ENCODE measurements at regions not wholly inside any gene's neighbourhood (a gene's known extent, or its start where the extent isn't known, plus 50 kb on each side); places are given as distances from the start of the nearest gene placed in this dataset.

- DNase-seq (ENCODE audit: low spot score in 2 of 2), result no peak
- H3K36me3 ChIP-seq, result no peaks in the 10 kb centered on the region
- intact Hi-C loops (cut with DNase I), result no loop called here
- no peaks in the 10 kb centered on the region for H3K9me3 ChIP-seq
- no peak overlapping the region for H3K27ac ChIP-seq
- no peaks in the 10 kb centered on the region for H3K27me3 ChIP-seq
- TF ChIP-seq CTCF (IDR thresholded peaks at IDR 0.05), result no peak
- H3K4me1 ChIP-seq, result no peaks in the 10 kb centered on the region
- H3K4me3 ChIP-seq, result no peak overlapping the region
These were observed 278.6 kb upstream of the GNPDA2 start for GRCh38 chr4:45004847-45005565.

GRCh38 chr4:45004326-45004725 lies 278.0 kb upstream of the GNPDA2 start:
- Histone ChIP-seq H3K27ac (no peak overlapping the region), H3K4me1 (no peaks in the 10 kb centered on the region), H3K4me3 (no peak overlapping the region), H3K27me3 (no peaks in the 10 kb centered on the region), H3K9me3 (no peaks in the 10 kb centered on the region), H3K36me3 (no peaks in the 10 kb centered on the region)
- TF ChIP-seq CTCF (IDR thresholded peaks at IDR 0.05), result no peak
- intact Hi-C loops (cut with DNase I), result no loop called here
- DNase-seq (ENCODE audit: low spot score in 2 of 2), result no peak

- no peak for TF ChIP-seq CTCF (IDR thresholded peaks at IDR 0.05)
- intact Hi-C loops (cut with DNase I), result no loop called here
These were observed 270.0 kb upstream of the GNPDA2 start for GRCh38 chr4:44996276-44996845.

GRCh38 chr4:44988011-44988410 lies 261.7 kb upstream of the GNPDA2 start:
- Histone ChIP-seq H3K36me3 (no peaks in the 10 kb centered on the region), H3K4me3 (no peak overlapping the region), H3K27me3 (no peaks in the 10 kb centered on the region), H3K9me3 (no peaks in the 10 kb centered on the region), H3K4me1 (no peaks in the 10 kb centered on the region), H3K27ac (no peak overlapping the region)
- TF ChIP-seq CTCF (IDR thresholded peaks at IDR 0.05), result no peak
- intact Hi-C loops (cut with DNase I), result no loop called here
- DNase-seq (ENCODE audit: low spot score in 2 of 2), result no peak

More at GRCh38 chr4:44996276-44996845, 270.0 kb upstream of the GNPDA2 start:
- Histone ChIP-seq H3K4me1 (no peaks in the 10 kb centered on the region), H3K4me3 (no peak overlapping the region), H3K36me3 (no peaks in the 10 kb centered on the region), H3K27me3 (no peaks in the 10 kb centered on the region), H3K27ac (no peak overlapping the region), H3K9me3 (no peaks in the 10 kb centered on the region)
- no peak for DNase-seq (ENCODE audit: low spot score in 2 of 2)

- H3K9me3 ChIP-seq, result no peaks in the 10 kb centered on the region
- no peak for TF ChIP-seq CTCF (IDR thresholded peaks at IDR 0.05)
- no peaks in the 10 kb centered on the region for H3K27me3 ChIP-seq
- no peaks in the 10 kb centered on the region for H3K4me1 ChIP-seq
- no peak overlapping the region for H3K4me3 ChIP-seq
- no peaks in the 10 kb centered on the region for H3K36me3 ChIP-seq
- intact Hi-C loops (cut with DNase I), result no loop called here
- DNase-seq (ENCODE audit: low spot score in 2 of 2), result no peak
- H3K27ac ChIP-seq, result no peak overlapping the region
These were observed 259.6 kb upstream of the GNPDA2 start for GRCh38 chr4:44985938-44986337.

Data from ascending aorta (tissue), 2 donors.